ENCODE measurements at regions not wholly inside any gene's neighbourhood (a gene's known extent, or its start where the extent isn't known, plus 50 kb on each side); places are given as distances from the start of the nearest gene placed in this dataset.

- ChIA-PET CTCF (interaction anchor here (0.9 kb wide), 1 partner anchor 318 kb away, joined by 3 read pairs; no protein-coding TSS in a partner anchor), POLR2A (no interaction called here)
- Mint-ChIP-seq H3K36me3 (no peaks in the 10 kb centered on the region), H3K27me3 (ENCODE audit: low read depth) (no peaks in the 10 kb centered on the region), H3K4me1 (peaks cover 8% of the 10 kb centered on the region), H3K9me3 (peaks cover 12% of the 10 kb centered on the region; the same call in 1 of the 2 replicates), H3K27ac (no peak overlapping the region), H3K4me3 (no peak overlapping the region)
- no peak for TF ChIP-seq ZNF425 (CRISPR knock-in tag; conservative IDR thresholded peaks at IDR 0.05)
- no peak for TF ChIP-seq E2F4 (CRISPR knock-in tag; IDR thresholded peaks at IDR 0.05; ENCODE audit: borderline replicate concordance, low read depth)
- no peak for TF ChIP-seq GABPB1 (CRISPR knock-in tag; IDR thresholded peaks at IDR 0.05)
- no peak for TF ChIP-seq ZSCAN18 (CRISPR knock-in tag; IDR thresholded peaks at IDR 0.05)
- no peak for TF ChIP-seq CDX4 (CRISPR knock-in tag; IDR thresholded peaks at IDR 0.05; ENCODE audit: borderline replicate concordance)
- no peak for TF ChIP-seq PRDM15 (CRISPR knock-in tag; IDR thresholded peaks at IDR 0.05)
- no peak for TF ChIP-seq STAT6 (CRISPR knock-in tag; conservative IDR thresholded peaks at IDR 0.05; ENCODE audit: low read depth)
- no peak for TF ChIP-seq CREB1 (CRISPR knock-in tag; IDR thresholded peaks at IDR 0.05)
- TF ChIP-seq GRHL2 (CRISPR knock-in tag; IDR thresholded peaks at IDR 0.05; ENCODE audit: insufficient replicate concordance, severe bottlenecking): no peak
- no peak for TF ChIP-seq ZNF138 (CRISPR knock-in tag; conservative IDR thresholded peaks at IDR 0.05)
- TF ChIP-seq SMAD4 (CRISPR knock-in tag; IDR thresholded peaks at IDR 0.05): no peak
- TF ChIP-seq SOX15 (CRISPR knock-in tag; IDR thresholded peaks at IDR 0.05): no peak
- ATAC-seq: no peak
- no peak for DNase-seq (ENCODE audit: low spot score)
Observed at GRCh38 chr15:81492969-81493645, 119.1 kb upstream of the TMC3 start.
